Keratinocyte (primary cell): ENCODE measurements at regions not wholly inside any gene's neighbourhood (a gene's known extent, or its start where the extent isn't known, plus 50 kb on each side); places are given as distances from the start of the nearest gene placed in this dataset.

Source experiments
- DNase-seq: peaks from one replicate; pipeline ENCODE4 v3.0.0-alpha.2; 2011; ENCODE audit warnings: low read depth, missing footprints, low spot score
- FAIRE-seq: peaks from 2 replicates; lab custom pipeline; 2011; peaks lifted over from hg19 to GRCh38; lab: Jason Lieb, UNC
- H2AFZ ChIP-seq: 2 replicates; pipeline ENCODE4 v1.6.0; 2012; ENCODE audit warnings: low read length, control low read depth, inconsistent platforms; ENCODE audit not compliant: control insufficient read depth
- H3K27ac ChIP-seq: 2 replicates; pipeline ENCODE4 v1.5.1; 2011; ENCODE audit warnings: low read length; ENCODE audit not compliant: control insufficient read depth, insufficient read depth
- H3K27me3 ChIP-seq: 3 replicates; pipeline ENCODE4 v1.6.0; 2011; ENCODE audit warnings: low read length; ENCODE audit not compliant: control insufficient read depth, insufficient read depth; ENCODE audit errors: extremely low read depth
- H3K36me3 ChIP-seq, 2 experiments: 2 replicates in 1 of 2; 3 replicates in 1 of 2; pipeline ENCODE4 v1.5.1; 2011; ENCODE audit warnings: low read length in 2 of 2, mild to moderate bottlenecking in 1 of 2; ENCODE audit not compliant: control insufficient read depth in 2 of 2, insufficient read depth in 2 of 2; ENCODE audit errors: extremely low read depth in 1 of 2
- H3K4me1 ChIP-seq: 3 replicates; pipeline ENCODE4 v1.5.1; 2011; ENCODE audit warnings: low read length; ENCODE audit not compliant: control insufficient read depth, insufficient read depth; ENCODE audit errors: extremely low read depth
- H3K4me2 ChIP-seq: 3 replicates; pipeline ENCODE4 v1.6.0; 2011; ENCODE audit warnings: low read depth, low read length; ENCODE audit not compliant: control insufficient read depth, insufficient read depth; ENCODE audit errors: extremely low read depth
- H3K4me3 ChIP-seq, 3 experiments: fragments of 200-600 bp in 1 of 3; sonication (generic) in 1 of 3; 2 replicates in 2 of 3; 3 replicates in 1 of 3; pipeline ENCODE4 v1.5.1; 2011 to 2016; ENCODE audit warnings: low read length in 3 of 3, mild to moderate bottlenecking in 3 of 3, control low read depth in 2 of 3, inconsistent platforms in 1 of 3, low read depth in 1 of 3, mixed read lengths in 1 of 3, mixed run types in 1 of 3, moderate library complexity in 1 of 3; ENCODE audit not compliant: control insufficient read depth in 2 of 3, insufficient read depth in 2 of 3; ENCODE audit errors: extremely low read depth in 1 of 3
- H3K79me2 ChIP-seq: 2 replicates; pipeline ENCODE4 v1.6.0; 2012; ENCODE audit warnings: low read length; ENCODE audit not compliant: control insufficient read depth, insufficient read depth
- H3K9ac ChIP-seq: 3 replicates; pipeline ENCODE4 v1.6.0; 2011; ENCODE audit warnings: low read length; ENCODE audit not compliant: control insufficient read depth, insufficient read depth; ENCODE audit errors: extremely low read depth
- H3K9me1 ChIP-seq: 3 replicates; pipeline ENCODE4 v1.6.0; 2011; ENCODE audit warnings: low read length; ENCODE audit not compliant: control insufficient read depth, insufficient read depth; ENCODE audit errors: extremely low read depth
- H3K9me3 ChIP-seq: 2 replicates; pipeline ENCODE4 v1.5.1; 2012; ENCODE audit warnings: low read depth, low read length; ENCODE audit not compliant: control insufficient read depth
- H4K20me1 ChIP-seq: 3 replicates; pipeline ENCODE4 v1.6.0; 2011; ENCODE audit warnings: low read length; ENCODE audit not compliant: control insufficient read depth, insufficient read depth; ENCODE audit errors: extremely low read depth
- EZH2 ChIP-seq: IDR thresholded peaks from one replicate; pipeline ENCODE4 v1.6.1; 2012; ENCODE audit warnings: inconsistent platforms, mild to moderate bottlenecking, low read length, moderate library complexity
- dilution Hi-C: fragments of 300-500 bp; cut with MboI; formaldehyde crosslinking; loops from one replicate; pipeline ENCODE4 v1.7.0; 2020; ENCODE audit warnings: low sequenced_read_pairs; ENCODE audit not compliant: extremely low pct_ligation_motif_present
- TF ChIP-seq, protein P1 (sequence below), 3 experiments: IDR thresholded peaks in 1 of 3; conservative IDR thresholded peaks in 1 of 3; optimal IDR thresholded peaks in 1 of 3; 2 replicates in 2 of 3; 3 replicates in 1 of 3; pipeline versions ENCODE3 to v1.5.1; 2011; ENCODE audit warnings: low read length in 3 of 3, mild to moderate bottlenecking in 3 of 3, moderate library complexity in 2 of 3, control low read depth in 1 of 3, inconsistent platforms in 1 of 3; ENCODE audit not compliant: insufficient read depth in 2 of 3; ENCODE audit errors: extremely low read depth in 1 of 3

GRCh38 chr1:69292833-69293232 is 274.9 kb upstream of the LRRC7 start:
- Histone ChIP-seq H4K20me1 (no peaks in the 10 kb centered on the region), H3K27ac (no peak overlapping the region), H2AFZ (no peak overlapping the region), H3K9me3 (no peaks in the 10 kb centered on the region), H3K4me1 (no peaks in the 10 kb centered on the region), H3K4me3 (no peak overlapping the region), H3K36me3 (no peaks in the 10 kb centered on the region), H3K9me1 (no peaks in the 10 kb centered on the region), H3K9ac (no peak overlapping the region), H3K79me2 (no peaks in the 10 kb centered on the region), H3K27me3 (no peaks in the 10 kb centered on the region), H3K4me2 (no peak overlapping the region)
- TF ChIP-seq EZH2 = no peak
- TF ChIP-seq, protein P1, sequence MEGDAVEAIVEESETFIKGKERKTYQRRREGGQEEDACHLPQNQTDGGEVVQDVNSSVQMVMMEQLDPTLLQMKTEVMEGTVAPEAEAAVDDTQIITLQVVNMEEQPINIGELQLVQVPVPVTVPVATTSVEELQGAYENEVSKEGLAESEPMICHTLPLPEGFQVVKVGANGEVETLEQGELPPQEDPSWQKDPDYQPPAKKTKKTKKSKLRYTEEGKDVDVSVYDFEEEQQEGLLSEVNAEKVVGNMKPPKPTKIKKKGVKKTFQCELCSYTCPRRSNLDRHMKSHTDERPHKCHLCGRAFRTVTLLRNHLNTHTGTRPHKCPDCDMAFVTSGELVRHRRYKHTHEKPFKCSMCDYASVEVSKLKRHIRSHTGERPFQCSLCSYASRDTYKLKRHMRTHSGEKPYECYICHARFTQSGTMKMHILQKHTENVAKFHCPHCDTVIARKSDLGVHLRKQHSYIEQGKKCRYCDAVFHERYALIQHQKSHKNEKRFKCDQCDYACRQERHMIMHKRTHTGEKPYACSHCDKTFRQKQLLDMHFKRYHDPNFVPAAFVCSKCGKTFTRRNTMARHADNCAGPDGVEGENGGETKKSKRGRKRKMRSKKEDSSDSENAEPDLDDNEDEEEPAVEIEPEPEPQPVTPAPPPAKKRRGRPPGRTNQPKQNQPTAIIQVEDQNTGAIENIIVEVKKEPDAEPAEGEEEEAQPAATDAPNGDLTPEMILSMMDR (optimal IDR thresholded peaks at IDR 0.05 in 1 of 3, IDR thresholded peaks at IDR 0.05 in 1 of 3, conservative IDR thresholded peaks at IDR 0.05 in 1 of 3; ENCODE audit: extremely low read depth in 1 of 3, insufficient read depth in 2 of 3, low read length in 3 of 3) = no peak
- no peak for FAIRE-seq
- DNase-seq = no peak
- dilution Hi-C loops = no loop called here

DNA sequence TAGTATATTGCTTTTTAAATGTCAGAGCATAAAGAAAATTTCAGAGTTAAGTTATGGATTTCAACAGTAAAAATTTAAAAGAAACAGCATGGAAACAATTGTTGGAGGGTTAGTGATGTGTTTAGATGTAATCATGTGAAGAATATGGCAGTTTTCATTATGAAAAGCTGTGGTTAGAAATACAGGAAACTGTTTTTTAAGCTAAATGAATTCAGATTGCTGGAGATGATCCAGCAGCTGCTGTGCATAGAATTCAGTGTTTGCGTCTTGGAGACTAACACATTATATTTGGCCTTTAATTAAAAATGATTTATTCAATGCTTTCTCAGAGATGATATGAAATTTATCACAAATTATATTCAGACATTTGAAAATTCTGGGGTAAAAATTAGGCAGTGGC is 273.6 kb upstream of the LRRC7 start:
- H3K27ac ChIP-seq = no peak overlapping the region
- H3K79me2 ChIP-seq = no peaks in the 10 kb centered on the region
- no peak overlapping the region for H3K9ac ChIP-seq
- H3K4me3 ChIP-seq = no peak overlapping the region
- TF ChIP-seq EZH2 = no peak
- TF ChIP-seq, protein P1 (optimal IDR thresholded peaks at IDR 0.05 in 1 of 3, IDR thresholded peaks at IDR 0.05 in 1 of 3, conservative IDR thresholded peaks at IDR 0.05 in 1 of 3; ENCODE audit: extremely low read depth in 1 of 3, insufficient read depth in 2 of 3, low read length in 3 of 3) = no peak
- no peaks in the 10 kb centered on the region for H4K20me1 ChIP-seq
- no peaks in the 10 kb centered on the region for H3K4me1 ChIP-seq
- H2AFZ ChIP-seq = no peak overlapping the region
- H3K27me3 ChIP-seq = no peaks in the 10 kb centered on the region
- H3K4me2 ChIP-seq = no peak overlapping the region
- no peaks in the 10 kb centered on the region for H3K36me3 ChIP-seq
- dilution Hi-C loops = no loop called here
- no peaks in the 10 kb centered on the region for H3K9me3 ChIP-seq
- H3K9me1 ChIP-seq = no peaks in the 10 kb centered on the region
- no peak for FAIRE-seq
- no peak for DNase-seq
